H9 (cell line): ENCODE measurements at regions not wholly inside any gene's neighbourhood (a gene's known extent, or its start where the extent isn't known, plus 50 kb on each side); places are given as distances from the start of the nearest gene placed in this dataset.

Experiments used
- DNase-seq: peaks from one replicate; pipeline ENCODE4 v3.0.0-alpha.2; 2017
- H2AFZ ChIP-seq: one replicate; pipeline ENCODE4 v1.6.1; 2013; ENCODE audit warnings: mild to moderate bottlenecking, low read length, control low read depth, moderate library complexity
- H2AK5ac ChIP-seq: 2 replicates; pipeline ENCODE4 v1.6.1; 2013; ENCODE audit warnings: low read length, control low read depth, mixed read lengths; ENCODE audit not compliant: insufficient read length
- H2BK120ac ChIP-seq: one replicate; pipeline ENCODE4 v1.6.1; 2013; ENCODE audit warnings: low read depth, mild to moderate bottlenecking, low read length, control low read depth, inconsistent platforms; ENCODE audit not compliant: poor library complexity, severe bottlenecking
- H2BK12ac ChIP-seq: 2 replicates; pipeline ENCODE4 v1.6.1; 2013; ENCODE audit warnings: low read length, control low read depth, mixed read lengths, low read depth; ENCODE audit not compliant: insufficient read length
- H2BK15ac ChIP-seq: 2 replicates; pipeline ENCODE4 v1.6.1; 2013; ENCODE audit warnings: low read depth, low read length, control low read depth
- H2BK20ac ChIP-seq: one replicate; pipeline ENCODE4 v1.6.1; 2013; ENCODE audit warnings: low read depth, mild to moderate bottlenecking, low read length, control low read depth, inconsistent platforms; ENCODE audit not compliant: poor library complexity, severe bottlenecking
- H2BK5ac ChIP-seq: 2 replicates; pipeline ENCODE4 v1.6.1; 2013; ENCODE audit warnings: low read length, control low read depth, mixed read lengths; ENCODE audit not compliant: insufficient read length
- H3K14ac ChIP-seq: 2 replicates; pipeline ENCODE4 v1.6.1; 2013; ENCODE audit warnings: low read length, control low read depth; ENCODE audit not compliant: insufficient read depth
- H3K18ac ChIP-seq: 2 replicates; pipeline ENCODE4 v1.6.1; 2013; ENCODE audit warnings: low read depth, mild to moderate bottlenecking, mixed read lengths, low read length, control low read depth; ENCODE audit not compliant: insufficient read length
- H3K23ac ChIP-seq: 2 replicates; pipeline ENCODE4 v1.6.1; 2013; ENCODE audit warnings: low read length, control low read depth, mixed read lengths, low read depth; ENCODE audit not compliant: insufficient read length
- H3K23me2 ChIP-seq: 2 replicates; pipeline ENCODE4 v1.6.1; 2013; ENCODE audit warnings: low read depth, mild to moderate bottlenecking, mixed read lengths, low read length, control low read depth; ENCODE audit not compliant: insufficient read length, poor library complexity, severe bottlenecking
- H3K27ac ChIP-seq: 2 replicates; pipeline ENCODE4 v1.5.1; 2013; ENCODE audit warnings: low read length, control low read depth, mixed read lengths, low read depth; ENCODE audit not compliant: insufficient read length
- H3K27me3 ChIP-seq: 2 replicates; pipeline ENCODE4 v1.6.1; 2013; ENCODE audit warnings: low read length, control low read depth, inconsistent platforms; ENCODE audit not compliant: insufficient read depth
- H3K4ac ChIP-seq: 2 replicates; pipeline ENCODE4 v1.6.1; 2013; ENCODE audit warnings: low read depth, mild to moderate bottlenecking, control low read depth, inconsistent platforms, low read length, moderate library complexity
- H3K4me1 ChIP-seq: 2 replicates; pipeline ENCODE4 v1.6.1; 2013; ENCODE audit warnings: low read length, control low read depth, inconsistent platforms; ENCODE audit not compliant: insufficient read depth
- H3K4me2 ChIP-seq: 2 replicates; pipeline ENCODE4 v1.6.1; 2013; ENCODE audit warnings: low read length, control low read depth, mixed read lengths; ENCODE audit not compliant: insufficient read length, insufficient read depth
- H3K56ac ChIP-seq: 2 replicates; pipeline ENCODE4 v1.6.1; 2013; ENCODE audit warnings: low read depth, mild to moderate bottlenecking, mixed read lengths, low read length, control low read depth; ENCODE audit not compliant: insufficient read length
- H3K79me1 ChIP-seq: 2 replicates; pipeline ENCODE4 v1.6.1; 2013; ENCODE audit warnings: low read depth, mild to moderate bottlenecking, moderate library complexity, low read length, control low read depth, inconsistent platforms; ENCODE audit not compliant: insufficient read depth, poor library complexity, severe bottlenecking
- H3K79me2 ChIP-seq: 2 replicates; pipeline ENCODE4 v1.6.1; 2013; ENCODE audit warnings: low read length, control low read depth, inconsistent platforms; ENCODE audit not compliant: insufficient read depth
- H3K9ac ChIP-seq: 2 replicates; pipeline ENCODE4 v1.6.1; 2013; ENCODE audit warnings: low read length, control low read depth, mixed read lengths; ENCODE audit not compliant: insufficient read length; ENCODE audit errors: extremely low read depth
- H3K9me3 ChIP-seq: one replicate; pipeline ENCODE4 v1.6.1; 2013; ENCODE audit warnings: low read depth, low read length, inconsistent platforms; ENCODE audit not compliant: control insufficient read depth
- H3T11ph ChIP-seq: one replicate; pipeline ENCODE4 v1.6.1; 2013; ENCODE audit warnings: mild to moderate bottlenecking, low read length, control low read depth, inconsistent platforms
- H4K20me1 ChIP-seq: one replicate; pipeline ENCODE4 v1.6.1; 2013; ENCODE audit not compliant: control insufficient read depth, insufficient read length, insufficient read depth
- H4K5ac ChIP-seq: 2 replicates; pipeline ENCODE4 v1.6.1; 2013; ENCODE audit warnings: low read depth, mild to moderate bottlenecking, mixed read lengths, low read length, control low read depth; ENCODE audit not compliant: insufficient read length
- H4K8ac ChIP-seq: replicated peaks from 2 replicates; pipeline ENCODE4 v1.6.1; 2013; ENCODE audit warnings: low read length, control low read depth, mixed read lengths, low read depth; ENCODE audit not compliant: insufficient read length
- H4K91ac ChIP-seq: 2 replicates; pipeline ENCODE4 v1.6.1; 2013; ENCODE audit warnings: low read depth, mild to moderate bottlenecking, moderate library complexity, mixed read lengths, low read length, control low read depth; ENCODE audit not compliant: insufficient read length
- H3K27ac Mint-ChIP-seq, 3 experiments: 2 replicates in 2 of 3; 3 replicates in 1 of 3; pipeline ENCODE4 v1.8.0; 2020 to 2021; ENCODE audit warnings: mixed read lengths in 3 of 3, mild to moderate bottlenecking in 1 of 3, moderate library complexity in 1 of 3
- H3K27me3 Mint-ChIP-seq: 2 replicates; pipeline ENCODE4 v1.8.0; 2021; ENCODE audit warnings: low read depth, mild to moderate bottlenecking, moderate library complexity, mixed read lengths
- H3K36me3 Mint-ChIP-seq, 3 experiments: 2 replicates in 2 of 3; 3 replicates in 1 of 3; pipeline ENCODE4 v1.8.0; 2020 to 2021; ENCODE audit warnings: low read depth in 3 of 3, mixed read lengths in 3 of 3; ENCODE audit not compliant: insufficient read depth in 1 of 3
- H3K4me1 Mint-ChIP-seq, 2 experiments: 2 replicates each; pipeline ENCODE4 v1.8.0; 2020; ENCODE audit warnings: mixed read lengths in 2 of 2
- H3K4me3 Mint-ChIP-seq, 2 experiments: 2 replicates in 1 of 2; 3 replicates in 1 of 2; pipeline ENCODE4 v1.8.0; 2020 to 2021; ENCODE audit warnings: mild to moderate bottlenecking in 2 of 2, mixed read lengths in 2 of 2, moderate library complexity in 1 of 2
- H3K9me3 Mint-ChIP-seq, 2 experiments: 2 replicates in 1 of 2; 3 replicates in 1 of 2; pipeline ENCODE4 v1.8.0; 2020; ENCODE audit warnings: mild to moderate bottlenecking in 2 of 2, mixed read lengths in 2 of 2, moderate library complexity in 1 of 2
- CTCF ChIP-seq: fragments of 200-600 bp; sonication (generic); conservative IDR thresholded peaks from 3 replicates; pipeline ENCODE4 v1.8.0; 2021; ENCODE audit warnings: antibody characterized with exemption, mild to moderate bottlenecking

GRCh38 chr21:18954441-18954844, 550.9 kb upstream of the TMPRSS15 start:
- Histone ChIP-seq H3K9ac (no peak overlapping the region), H3K27ac (no peak overlapping the region), H2BK15ac (no peak overlapping the region), H3K18ac (no peak overlapping the region), H2BK5ac (no peak overlapping the region), H3K4me1 (no peaks in the 10 kb centered on the region), H3K9me3 (no peaks in the 10 kb centered on the region), H3K27me3 (no peaks in the 10 kb centered on the region), H3K4me2 (no peak overlapping the region), H4K20me1 (no peaks in the 10 kb centered on the region), H3K23me2 (no peaks in the 10 kb centered on the region), H3K79me2 (no peaks in the 10 kb centered on the region), H3K23ac (no peak overlapping the region), H3K4ac (no peak overlapping the region), H3T11ph (no peak overlapping the region), H4K91ac (no peak overlapping the region), H2BK12ac (no peak overlapping the region), H2AFZ (peak overlapping the region; percentile 8), H4K8ac (no peak overlapping the region), H3K56ac (no peak overlapping the region), H2BK120ac (no peak overlapping the region), H4K5ac (no peak overlapping the region), H3K14ac (no peak overlapping the region), H2BK20ac (no peak overlapping the region), H2AK5ac (no peak overlapping the region), H3K79me1 (no peaks in the 10 kb centered on the region)
- Mint-ChIP-seq H3K27me3 (no peaks in the 10 kb centered on the region), H3K4me1 (peaks cover 4% of the 10 kb centered on the region in 2 experiments), H3K4me3 (no peak overlapping the region), H3K27ac (no peak overlapping the region), H3K36me3 (no peaks in the 10 kb centered on the region), H3K9me3 (no peaks in the 10 kb centered on the region)
- TF ChIP-seq CTCF = no peak
- no peak for DNase-seq
